ENCODE measurements at regions not wholly inside any gene's neighbourhood (a gene's known extent, or its start where the extent isn't known, plus 50 kb on each side); places are given as distances from the start of the nearest gene placed in this dataset.

DNA sequence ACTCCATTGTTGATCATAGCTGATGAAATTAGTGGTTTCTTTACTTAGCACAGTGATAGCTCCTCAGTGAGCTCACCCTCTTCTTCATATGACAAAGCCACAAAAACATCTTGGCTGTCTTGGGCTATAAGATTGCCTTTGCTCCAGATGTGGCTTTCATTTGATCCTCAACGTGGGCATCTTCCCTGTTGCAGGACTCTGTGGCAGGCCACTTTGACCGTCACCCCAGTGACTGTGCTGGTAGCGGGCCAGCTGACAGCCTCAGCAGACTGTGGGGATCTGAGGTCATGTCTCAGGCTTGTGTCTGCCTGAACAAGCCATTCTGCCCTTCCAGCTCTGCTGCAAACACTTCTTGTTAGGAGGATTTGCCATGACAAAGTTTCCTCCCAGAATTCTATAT is 422.2 kb downstream of the NR2F1-AS1 start:
- WGBS, 5 donors, result 68 to 89% (median 82%) methylated on average over 3 of the region's 3 CpGs
- intact Hi-C loops (cut with DNase I; ENCODE audit: low total_unique reads), result no loop called here
- no peak for DNase-seq

DNA sequence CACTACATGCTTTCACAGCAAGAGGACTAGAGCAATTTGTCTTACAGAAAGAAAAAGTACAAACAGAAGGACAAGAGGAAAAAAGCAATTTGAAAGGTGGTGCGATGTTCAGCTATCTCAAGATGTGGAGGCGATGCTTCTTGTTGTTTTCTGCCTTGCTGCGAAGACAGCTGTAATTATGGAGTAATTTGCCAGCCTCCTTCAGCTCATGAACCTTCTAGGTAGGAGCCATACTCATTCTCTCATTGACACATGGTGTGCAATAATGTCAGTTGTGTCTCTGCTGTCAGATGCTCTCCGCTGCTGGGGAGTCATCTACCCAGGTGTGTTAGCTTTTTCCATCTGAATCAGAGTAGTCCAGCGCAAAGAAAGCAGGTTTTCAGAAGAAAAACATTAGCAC is 424.5 kb downstream of the NR2F1-AS1 start:
- no peak overlapping the region for H3K4me3 ChIP-seq
- H3K4me1 ChIP-seq, result no peaks in the 10 kb centered on the region
- 86 to 94% (median 88%) methylated on average over 5 of the region's 5 CpGs for WGBS, 5 donors
- H3K36me3 ChIP-seq, result no peaks in the 10 kb centered on the region
- no peak overlapping the region for H3K27ac ChIP-seq
- TF ChIP-seq POLR2AphosphoS5 (IDR thresholded peaks at IDR 0.05), result no peak
- no peak for TF ChIP-seq POLR2A (IDR thresholded peaks at IDR 0.05)
- TF ChIP-seq, protein P1, sequence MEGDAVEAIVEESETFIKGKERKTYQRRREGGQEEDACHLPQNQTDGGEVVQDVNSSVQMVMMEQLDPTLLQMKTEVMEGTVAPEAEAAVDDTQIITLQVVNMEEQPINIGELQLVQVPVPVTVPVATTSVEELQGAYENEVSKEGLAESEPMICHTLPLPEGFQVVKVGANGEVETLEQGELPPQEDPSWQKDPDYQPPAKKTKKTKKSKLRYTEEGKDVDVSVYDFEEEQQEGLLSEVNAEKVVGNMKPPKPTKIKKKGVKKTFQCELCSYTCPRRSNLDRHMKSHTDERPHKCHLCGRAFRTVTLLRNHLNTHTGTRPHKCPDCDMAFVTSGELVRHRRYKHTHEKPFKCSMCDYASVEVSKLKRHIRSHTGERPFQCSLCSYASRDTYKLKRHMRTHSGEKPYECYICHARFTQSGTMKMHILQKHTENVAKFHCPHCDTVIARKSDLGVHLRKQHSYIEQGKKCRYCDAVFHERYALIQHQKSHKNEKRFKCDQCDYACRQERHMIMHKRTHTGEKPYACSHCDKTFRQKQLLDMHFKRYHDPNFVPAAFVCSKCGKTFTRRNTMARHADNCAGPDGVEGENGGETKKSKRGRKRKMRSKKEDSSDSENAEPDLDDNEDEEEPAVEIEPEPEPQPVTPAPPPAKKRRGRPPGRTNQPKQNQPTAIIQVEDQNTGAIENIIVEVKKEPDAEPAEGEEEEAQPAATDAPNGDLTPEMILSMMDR (IDR thresholded peaks at IDR 0.05 in 8 of 11, conservative IDR thresholded peaks at IDR 0.05 in 3 of 11), result no peak
- H3K9me3 ChIP-seq, result no peaks in the 10 kb centered on the region
- no peak for DNase-seq
- H3K27me3 ChIP-seq (replicated peaks in 1 of 7), result no peaks in the 10 kb centered on the region
- intact Hi-C loops (cut with DNase I; ENCODE audit: low total_unique reads), result no loop called here

More for the DNA sequence above, 422.2 kb downstream of the NR2F1-AS1 start:
- Histone ChIP-seq H3K27ac (no peak overlapping the region), H3K36me3 (no peaks in the 10 kb centered on the region), H3K4me1 (peaks cover 0 to 16% (median 6%) of the 10 kb centered on the region in 6 donors), H3K27me3 (replicated peaks in 1 of 7) (no peaks in the 10 kb centered on the region), H3K9me3 (no peaks in the 10 kb centered on the region), H3K4me3 (no peak overlapping the region)
- no peak for TF ChIP-seq POLR2AphosphoS5 (IDR thresholded peaks at IDR 0.05)
- TF ChIP-seq POLR2A (IDR thresholded peaks at IDR 0.05), result no peak
- TF ChIP-seq, protein P1 (IDR thresholded peaks at IDR 0.05 in 8 of 11, conservative IDR thresholded peaks at IDR 0.05 in 3 of 11), result no peak

DNA sequence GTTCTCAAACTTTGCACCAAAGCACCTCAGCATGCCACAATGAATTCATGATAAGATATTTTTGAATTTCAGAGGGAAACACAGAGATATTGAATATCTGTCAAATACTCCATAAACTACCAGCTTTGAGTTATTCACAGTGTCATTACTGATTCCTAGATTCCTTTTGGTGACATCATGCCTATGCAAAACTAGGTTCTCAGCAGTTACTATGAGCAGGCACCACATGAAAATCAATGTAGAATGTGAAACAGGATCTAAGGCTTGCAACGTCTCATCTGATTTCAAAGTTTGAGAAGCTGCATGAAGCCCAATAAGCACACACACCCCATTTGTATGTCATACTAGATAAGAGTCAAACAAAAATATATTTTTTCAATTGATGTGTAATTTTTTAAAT is 426.5 kb downstream of the NR2F1-AS1 start:
- DNase-seq, result no peak
- no peaks in the 10 kb centered on the region for H3K9me3 ChIP-seq
- H3K27me3 ChIP-seq (replicated peaks in 1 of 7), result no peaks in the 10 kb centered on the region
- H3K27ac ChIP-seq, result no peak overlapping the region
- no peaks in the 10 kb centered on the region for H3K4me1 ChIP-seq
- no peak overlapping the region for H3K4me3 ChIP-seq
- TF ChIP-seq, protein P1 (IDR thresholded peaks at IDR 0.05 in 8 of 11, conservative IDR thresholded peaks at IDR 0.05 in 3 of 11), result no peak
- TF ChIP-seq POLR2AphosphoS5 (IDR thresholded peaks at IDR 0.05) (no peak), POLR2A (IDR thresholded peaks at IDR 0.05) (no peak)
- intact Hi-C loops (cut with DNase I; ENCODE audit: low total_unique reads), result no loop called here
- WGBS, 5 donors, result 84 to 98% (median 85%) methylated on average over 1 of the region's 1 CpG
- no peaks in the 10 kb centered on the region for H3K36me3 ChIP-seq

DNA sequence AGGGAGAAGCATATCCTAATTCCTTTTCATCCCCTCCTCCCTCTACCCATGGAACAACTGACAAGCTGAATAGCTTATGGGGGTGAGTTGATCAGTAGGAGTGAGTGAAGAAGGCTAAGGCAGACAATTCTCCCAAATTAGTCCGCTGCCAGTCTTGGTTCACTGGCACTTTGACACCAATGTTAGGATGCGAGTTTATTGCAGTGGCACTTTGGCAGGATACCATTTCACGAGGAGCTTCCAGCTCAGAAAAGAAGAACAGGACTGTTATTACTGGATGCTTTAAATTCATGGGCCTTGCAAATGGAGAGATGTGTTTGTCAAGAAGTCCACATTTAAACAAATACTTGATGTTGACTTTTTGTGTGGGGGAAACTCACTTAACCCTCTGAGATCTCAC is 427.6 kb downstream of the NR2F1-AS1 start:
- intact Hi-C loops (cut with DNase I; ENCODE audit: low total_unique reads), result no loop called here
- 80 to 86% (median 81%) methylated on average over 3 of the region's 3 CpGs for WGBS, 5 donors
- H3K4me1 ChIP-seq, result no peaks in the 10 kb centered on the region
- DNase-seq, result no peak
- no peaks in the 10 kb centered on the region for H3K9me3 ChIP-seq
- H3K4me3 ChIP-seq, result no peak overlapping the region
- no peaks in the 10 kb centered on the region for H3K27me3 ChIP-seq (replicated peaks in 1 of 7)
- TF ChIP-seq POLR2A (IDR thresholded peaks at IDR 0.05) (no peak), POLR2AphosphoS5 (IDR thresholded peaks at IDR 0.05) (no peak)
- TF ChIP-seq, protein P1 (IDR thresholded peaks at IDR 0.05 in 8 of 11, conservative IDR thresholded peaks at IDR 0.05 in 3 of 11), result no peak
- no peaks in the 10 kb centered on the region for H3K36me3 ChIP-seq
- H3K27ac ChIP-seq, result no peak overlapping the region

Measured in spleen (tissue), 11 donors.